KMS-11 (cell line): ENCODE measurements at regions not wholly inside any gene's neighbourhood (a gene's known extent, or its start where the extent isn't known, plus 50 kb on each side); places are given as distances from the start of the nearest gene placed in this dataset.
"Not testable (repeated sequence)": the region's sequence is repeated elsewhere in the genome, so short reads cannot be mapped to it uniquely, and the experiment has no call there.

ENCODE experiments used
- H2AFZ ChIP-seq: fragments of 200-600 bp; sonication (generic); 2 replicates; pipeline ENCODE4 v1.6.1; 2016; ENCODE audit warnings: antibody characterized with exemption, mixed run types, low read depth
- H3K27ac ChIP-seq: fragments of 200-600 bp; sonication (generic); 2 replicates; pipeline ENCODE4 v1.6.1; 2016; ENCODE audit warnings: mild to moderate bottlenecking, mixed run types
- H3K27me3 ChIP-seq: fragments of 200-600 bp; sonication (generic); 2 replicates; pipeline ENCODE4 v1.6.1; 2017; ENCODE audit warnings: mild to moderate bottlenecking, low read depth, mixed run types, moderate library complexity; ENCODE audit not compliant: insufficient read depth
- H3K36me3 ChIP-seq: fragments of 200-600 bp; sonication (generic); 2 replicates; pipeline ENCODE4 v1.6.1; 2017; ENCODE audit warnings: mild to moderate bottlenecking, mixed run types; ENCODE audit not compliant: insufficient read depth
- H3K4me1 ChIP-seq: fragments of 200-600 bp; sonication (generic); 2 replicates; pipeline ENCODE4 v1.6.1; 2016; ENCODE audit warnings: mild to moderate bottlenecking, low read depth, mixed run types; ENCODE audit not compliant: poor library complexity, severe bottlenecking
- H3K4me2 ChIP-seq: fragments of 200-600 bp; sonication (generic); 2 replicates; pipeline ENCODE4 v1.7.0; 2016; ENCODE audit warnings: mild to moderate bottlenecking, mixed run types
- H3K4me3 ChIP-seq: fragments of 200-600 bp; sonication (generic); IDR thresholded peaks from 2 replicates; pipeline ENCODE4 v1.6.1; 2017; ENCODE audit warnings: low read depth, low read length, mixed read lengths; ENCODE audit not compliant: insufficient read depth
- H3K79me2 ChIP-seq: fragments of 200-600 bp; sonication (generic); 2 replicates; pipeline ENCODE4 v1.6.1; 2016; ENCODE audit warnings: low read depth, mixed run types; ENCODE audit not compliant: insufficient read depth
- H3K9ac ChIP-seq: fragments of 200-600 bp; sonication (generic); 2 replicates; pipeline ENCODE4 v1.6.1; 2016; ENCODE audit warnings: mild to moderate bottlenecking, mixed run types
- H4K20me1 ChIP-seq: fragments of 200-600 bp; sonication (generic); 2 replicates; pipeline ENCODE4 v1.6.1; 2016; ENCODE audit warnings: mild to moderate bottlenecking, mixed run types; ENCODE audit not compliant: insufficient read depth
- CTCF ChIP-seq: fragments of 200-600 bp; sonication (generic); conservative IDR thresholded peaks from 2 replicates; pipeline ENCODE4 v1.6.1; 2017; ENCODE audit warnings: low read depth, mild to moderate bottlenecking, antibody characterized with exemption, low read length, moderate library complexity, mixed read lengths

GRCh38 chr6:117791012-117791411 lies 115.7 kb downstream of the NUS1 start:
- H3K9ac ChIP-seq = no peak overlapping the region

GRCh38 chr6:117795234-117795633 lies 111.8 kb upstream of the SLC35F1 start:
- H3K79me2 ChIP-seq = no peaks in the 10 kb centered on the region
- no peaks in the 10 kb centered on the region for H4K20me1 ChIP-seq
- no peaks in the 10 kb centered on the region for H3K27me3 ChIP-seq
- H3K4me1 ChIP-seq = no peaks in the 10 kb centered on the region
- no peak overlapping the region for H2AFZ ChIP-seq
- no peaks in the 10 kb centered on the region for H3K36me3 ChIP-seq
- no peak overlapping the region for H3K9ac ChIP-seq
- no peak overlapping the region for H3K4me2 ChIP-seq
- no peak overlapping the region for H3K27ac ChIP-seq
- TF ChIP-seq CTCF = no peak
- H3K4me3 ChIP-seq = no peak overlapping the region

More at GRCh38 chr6:117791012-117791411, 115.7 kb downstream of the NUS1 start:
- Histone ChIP-seq H2AFZ (no peak overlapping the region), H3K27ac (no peak overlapping the region), H4K20me1 (no peaks in the 10 kb centered on the region), H3K4me1 (no peaks in the 10 kb centered on the region), H3K4me2 (no peak overlapping the region), H3K27me3 (no peaks in the 10 kb centered on the region), H3K79me2 (no peaks in the 10 kb centered on the region), H3K4me3 (no peak overlapping the region), H3K36me3 (no peaks in the 10 kb centered on the region)
- TF ChIP-seq CTCF = no peak

DNA sequence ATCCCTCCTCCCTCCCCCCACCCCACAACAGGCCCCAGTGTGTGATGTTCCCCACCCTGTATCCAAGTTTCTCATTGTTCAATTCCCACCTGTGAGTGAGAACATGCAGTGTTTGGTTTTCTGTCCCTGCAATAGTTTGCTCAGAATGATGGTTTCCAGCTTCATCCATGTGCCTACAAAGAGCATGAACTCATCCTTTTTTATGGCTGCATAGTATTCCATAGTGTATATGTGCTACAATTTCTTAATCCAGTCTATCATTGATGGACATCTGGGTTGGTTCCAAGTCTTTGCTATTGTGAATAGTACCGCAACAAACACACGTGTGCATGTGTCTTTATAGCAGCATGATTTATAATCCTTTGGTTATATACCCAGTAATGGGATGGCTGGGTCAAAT lies 108.2 kb upstream of the SLC35F1 start:
- H3K79me2 ChIP-seq, H3K4me2 ChIP-seq, H3K9ac ChIP-seq, H3K27ac ChIP-seq, H3K36me3 ChIP-seq, H3K4me1 ChIP-seq, H3K4me3 ChIP-seq, H4K20me1 ChIP-seq, H2AFZ ChIP-seq, H3K27me3 ChIP-seq: not testable (repeated sequence)

- Histone ChIP-seq H4K20me1 (no peaks in the 10 kb centered on the region), H3K4me3 (no peak overlapping the region), H3K27ac (no peak overlapping the region), H2AFZ (no peak overlapping the region), H3K4me2 (no peak overlapping the region), H3K79me2 (no peaks in the 10 kb centered on the region), H3K36me3 (no peaks in the 10 kb centered on the region), H3K27me3 (no peaks in the 10 kb centered on the region), H3K9ac (no peak overlapping the region), H3K4me1 (no peaks in the 10 kb centered on the region)
- TF ChIP-seq CTCF = no peak
Measured at GRCh38 chr6:117810269-117810668, 96.8 kb upstream of the SLC35F1 start.

- no peak for TF ChIP-seq CTCF
- no peaks in the 10 kb centered on the region for H4K20me1 ChIP-seq
- no peak overlapping the region for H3K27ac ChIP-seq
- no peaks in the 10 kb centered on the region for H3K36me3 ChIP-seq
- no peaks in the 10 kb centered on the region for H3K4me1 ChIP-seq
- no peak overlapping the region for H3K4me3 ChIP-seq
- no peak overlapping the region for H2AFZ ChIP-seq
- H3K79me2 ChIP-seq = no peaks in the 10 kb centered on the region
- no peak overlapping the region for H3K4me2 ChIP-seq
- H3K9ac ChIP-seq = no peak overlapping the region
- H3K27me3 ChIP-seq = no peaks in the 10 kb centered on the region
Measured at GRCh38 chr6:117817499-117817898, 89.6 kb upstream of the SLC35F1 start.
